A673 (cell line): ENCODE measurements at regions not wholly inside any gene's neighbourhood (a gene's known extent, or its start where the extent isn't known, plus 50 kb on each side); places are given as distances from the start of the nearest gene placed in this dataset.
A peak's percentile ranks its signal among the peaks of the same experiment; 100 is the strongest.

Source experiments
- BruUV-seq: library from RNA; stranded (reverse); fragments of 400-500 nt; replicated peaks from 2 replicates; lab custom pipeline; 2021; lab: Mats Ljungman, UMichigan
- CTCF ChIA-PET: fragments of 300-600 bp; sonication (Branson Sonifier 250); formaldehyde crosslinking; loops from one replicate; lab custom pipeline; 2022; ENCODE audit warnings: antibody characterized with exemption; lab: Charles Lee
- POLR2A ChIA-PET: fragments of 300-600 bp; sonication (Branson Sonifier 250); formaldehyde crosslinking; loops from one replicate; lab custom pipeline; 2022; ENCODE audit warnings: antibody characterized with exemption; ENCODE audit not compliant: low non-redundant PET; lab: Charles Lee
- DNase-seq: peaks from one replicate; pipeline ENCODE4 v3.0.0-alpha.2; 2015; ENCODE audit warnings: low spot score
- H3K27ac ChIP-seq: fragments of 200-600 bp; sonication (generic); 2 replicates; pipeline ENCODE4 v1.5.1; 2016; ENCODE audit warnings: mixed run types, low read depth, mild to moderate bottlenecking, mixed read lengths, antibody characterized with exemption, low read length; ENCODE audit not compliant: poor library complexity, severe bottlenecking
- H3K27me3 ChIP-seq: fragments of 200-600 bp; sonication (generic); replicated peaks from 2 replicates; pipeline ENCODE4 v1.6.1; 2017; ENCODE audit warnings: mixed run types, low read depth, mild to moderate bottlenecking, mixed read lengths, antibody characterized with exemption, low read length; ENCODE audit not compliant: insufficient read depth, poor library complexity
- H3K36me3 ChIP-seq: fragments of 200-600 bp; sonication (generic); 2 replicates; pipeline ENCODE4 v1.6.1; 2016; ENCODE audit warnings: mixed run types, mild to moderate bottlenecking, mixed read lengths, antibody characterized with exemption, low read length; ENCODE audit not compliant: insufficient read depth, poor library complexity, severe bottlenecking
- H3K4me1 ChIP-seq: fragments of 200-600 bp; sonication (generic); 2 replicates; pipeline ENCODE4 v1.6.1; 2017; ENCODE audit warnings: mixed run types, mild to moderate bottlenecking, mixed read lengths, antibody characterized with exemption, low read length; ENCODE audit not compliant: insufficient read depth, poor library complexity, severe bottlenecking
- H3K4me3 ChIP-seq: fragments of 200-600 bp; sonication (generic); 2 replicates; pipeline ENCODE4 v1.5.1; 2016; ENCODE audit warnings: low read depth, mixed run types, mild to moderate bottlenecking, mixed read lengths, low read length; ENCODE audit not compliant: poor library complexity, severe bottlenecking
- H3K9me3 ChIP-seq: fragments of 200-600 bp; sonication (generic); 2 replicates; pipeline ENCODE4 v1.6.1; 2016; ENCODE audit warnings: mixed run types, low read depth, mild to moderate bottlenecking, mixed read lengths, antibody characterized with exemption, low read length; ENCODE audit not compliant: poor library complexity, severe bottlenecking
- EZH2 ChIP-seq: fragments of 200-600 bp; sonication (generic); IDR thresholded peaks from 2 replicates; pipeline ENCODE4 v1.6.1; 2017; ENCODE audit warnings: borderline replicate concordance, low read depth, mild to moderate bottlenecking, mixed read lengths, antibody characterized with exemption, low read length; ENCODE audit not compliant: poor library complexity, severe bottlenecking
- intact Hi-C: fragments of 100-400 bp; cut with micrococcal nuclease; formaldehyde crosslinking; loops from one replicate; pipeline ENCODE4 v1.10.0; 2022; ENCODE audit not compliant: unreplicated experiment
- TF ChIP-seq, protein P1 (sequence below): fragments of 300-800, 200-600 bp; sonication (generic); conservative IDR thresholded peaks from 2 replicates; pipeline ENCODE4 v1.5.1; 2017; ENCODE audit warnings: low read depth, mild to moderate bottlenecking, antibody characterized with exemption, low read length, moderate library complexity, mixed read lengths

DNA sequence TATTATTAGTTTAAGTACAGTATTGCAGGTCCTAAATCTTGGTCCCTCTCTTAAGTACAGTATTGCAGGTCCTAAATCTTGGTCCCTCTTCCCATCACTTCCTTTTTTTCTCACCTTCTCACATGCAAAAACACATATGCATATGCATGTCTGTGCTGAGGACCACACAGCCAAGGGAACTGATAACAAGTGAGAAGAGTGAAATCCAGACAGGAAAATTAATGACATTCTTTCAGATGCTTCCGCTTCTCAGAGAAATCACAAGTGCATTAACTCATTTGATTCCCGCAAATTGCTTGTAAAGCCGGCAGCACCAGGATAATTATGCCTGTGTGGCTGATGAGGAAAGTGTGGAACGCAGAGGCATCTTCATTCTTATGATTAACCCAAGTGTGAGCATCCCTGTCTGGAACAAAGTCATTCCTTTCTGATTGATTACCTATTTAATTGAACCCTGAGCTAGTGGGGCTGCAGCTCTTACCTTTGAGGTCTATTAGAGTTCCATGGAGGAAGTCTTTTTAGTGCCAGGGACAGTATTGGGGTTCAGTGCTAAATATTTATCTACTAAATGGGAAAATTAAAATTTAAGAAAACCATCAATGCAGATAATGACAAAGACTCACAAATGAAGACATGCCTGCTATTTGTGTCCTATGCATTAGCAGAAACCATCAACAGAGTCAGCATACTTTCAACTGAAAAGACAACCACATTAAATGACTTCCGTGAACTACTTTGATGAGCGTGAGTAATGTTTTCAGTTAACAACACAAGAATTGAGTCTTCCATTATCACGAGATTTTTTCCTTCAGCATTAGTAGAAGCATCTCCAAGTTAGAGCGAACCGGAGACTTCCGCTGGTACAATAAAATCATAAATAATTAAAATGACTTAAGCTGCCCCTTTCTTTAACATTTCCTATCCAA is 220.4 kb upstream of the SLC35G4 start:
- Histone ChIP-seq H3K27me3 (peaks cover 10% of the 10 kb centered on the region), H3K27ac (no peak overlapping the region), H3K9me3 (no peaks in the 10 kb centered on the region), H3K36me3 (no peaks in the 10 kb centered on the region), H3K4me3 (no peak overlapping the region), H3K4me1 (peaks cover 10% of the 10 kb centered on the region)
- TF ChIP-seq, protein P1, sequence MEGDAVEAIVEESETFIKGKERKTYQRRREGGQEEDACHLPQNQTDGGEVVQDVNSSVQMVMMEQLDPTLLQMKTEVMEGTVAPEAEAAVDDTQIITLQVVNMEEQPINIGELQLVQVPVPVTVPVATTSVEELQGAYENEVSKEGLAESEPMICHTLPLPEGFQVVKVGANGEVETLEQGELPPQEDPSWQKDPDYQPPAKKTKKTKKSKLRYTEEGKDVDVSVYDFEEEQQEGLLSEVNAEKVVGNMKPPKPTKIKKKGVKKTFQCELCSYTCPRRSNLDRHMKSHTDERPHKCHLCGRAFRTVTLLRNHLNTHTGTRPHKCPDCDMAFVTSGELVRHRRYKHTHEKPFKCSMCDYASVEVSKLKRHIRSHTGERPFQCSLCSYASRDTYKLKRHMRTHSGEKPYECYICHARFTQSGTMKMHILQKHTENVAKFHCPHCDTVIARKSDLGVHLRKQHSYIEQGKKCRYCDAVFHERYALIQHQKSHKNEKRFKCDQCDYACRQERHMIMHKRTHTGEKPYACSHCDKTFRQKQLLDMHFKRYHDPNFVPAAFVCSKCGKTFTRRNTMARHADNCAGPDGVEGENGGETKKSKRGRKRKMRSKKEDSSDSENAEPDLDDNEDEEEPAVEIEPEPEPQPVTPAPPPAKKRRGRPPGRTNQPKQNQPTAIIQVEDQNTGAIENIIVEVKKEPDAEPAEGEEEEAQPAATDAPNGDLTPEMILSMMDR = no peak
- no peak for TF ChIP-seq EZH2
- peak; percentile 59 for DNase-seq
- CTCF ChIA-PET = no interaction called here
- no TSS peak for BruUV-seq
- intact Hi-C loops = no loop called here
- POLR2A ChIA-PET = no interaction called here

DNA sequence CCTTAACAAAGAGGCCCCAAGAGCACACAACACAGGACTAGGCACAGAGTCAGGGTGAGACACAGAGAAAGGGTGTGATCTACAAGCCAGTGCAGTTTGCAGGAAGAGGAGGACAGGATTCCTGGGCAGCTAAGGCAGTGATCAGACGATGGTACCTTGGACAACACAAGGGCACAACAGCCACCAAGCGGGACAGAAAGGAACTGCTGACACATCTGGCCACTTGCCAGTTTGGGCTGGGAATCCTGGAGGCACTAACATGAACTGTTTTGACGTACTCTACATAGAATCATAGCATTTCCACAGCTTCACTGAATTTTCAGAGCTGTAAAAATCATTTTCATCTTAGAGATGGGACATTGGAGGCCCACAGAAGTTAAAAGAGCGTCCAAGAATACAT is 221.5 kb upstream of the SLC35G4 start:
- DNase-seq = peak; percentile 81
- no peaks in the 10 kb centered on the region for H3K36me3 ChIP-seq
- no TSS peak for BruUV-seq
- H3K4me1 ChIP-seq = peaks cover 10% of the 10 kb centered on the region
- no peaks in the 10 kb centered on the region for H3K9me3 ChIP-seq
- intact Hi-C loops = no loop called here
- peaks cover 10% of the 10 kb centered on the region for H3K27me3 ChIP-seq
- no peak for TF ChIP-seq EZH2
- TF ChIP-seq, protein P1 = peak; percentile 49
- ChIA-PET POLR2A (no interaction called here), CTCF (interaction anchor here (0.6 kb wide), 1 partner anchor 352 kb away, joined by 3 read pairs; no protein-coding TSS in a partner anchor)
- H3K4me3 ChIP-seq = no peak overlapping the region
- H3K27ac ChIP-seq = no peak overlapping the region

DNA sequence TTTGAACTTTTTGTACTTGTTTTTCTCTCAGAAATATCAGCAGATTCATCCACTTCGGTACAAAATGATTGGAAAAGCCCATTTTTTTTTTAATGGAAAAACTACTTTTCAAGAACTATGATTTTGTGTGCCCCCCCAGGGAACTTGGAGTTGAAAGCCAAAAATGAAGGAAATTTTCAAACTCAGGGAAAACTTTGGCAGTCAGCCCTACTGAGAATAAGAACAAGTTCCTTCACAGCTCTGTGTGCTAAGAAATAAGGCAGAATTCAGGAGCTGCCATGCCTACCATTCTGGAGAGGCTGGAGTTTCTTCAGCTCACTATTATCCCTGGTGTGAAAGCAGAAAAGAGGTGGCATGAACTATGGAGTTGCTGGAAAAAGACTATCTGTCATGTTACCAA is 226.0 kb upstream of the SLC35G4 start:
- Histone ChIP-seq H3K36me3 (no peaks in the 10 kb centered on the region), H3K4me3 (no peak overlapping the region), H3K9me3 (no peaks in the 10 kb centered on the region), H3K27me3 (peaks cover under 1% of the 10 kb centered on the region), H3K4me1 (peaks cover under 1% of the 10 kb centered on the region), H3K27ac (no peak overlapping the region)
- no peak for TF ChIP-seq EZH2
- TF ChIP-seq, protein P1 = no peak
- ChIA-PET POLR2A (no interaction called here), CTCF (no interaction called here)
- intact Hi-C loops = no loop called here
- no peak for DNase-seq
- BruUV-seq = no TSS peak
